BJ (cell line): ENCODE measurements at regions not wholly inside any gene's neighbourhood (a gene's known extent, or its start where the extent isn't known, plus 50 kb on each side); places are given as distances from the start of the nearest gene placed in this dataset.

Source experiments
- CTCF ChIA-PET: fragments of 350-600 bp; formaldehyde crosslinking; extraction: SDS; loops from one replicate; lab custom pipeline; 2021; ENCODE audit warnings: antibody characterized with exemption, inconsistent platforms; lab: Yijun Ruan, JAX
- POLR2A ChIA-PET: fragments of 300-600 bp; sonication (Branson Sonifier 250); formaldehyde crosslinking; extraction: SDS; loops from one replicate; lab custom pipeline; 2021; ENCODE audit warnings: antibody characterized with exemption; lab: Charles Lee
- DNase-seq: peaks from one replicate; pipeline ENCODE4 v3.0.0-alpha.2; 2011; ENCODE audit warnings: low read depth
- H3K27me3 ChIP-seq: 2 replicates; pipeline ENCODE4 v1.6.0; 2011; ENCODE audit warnings: low read length; ENCODE audit not compliant: control insufficient read depth, insufficient read depth
- H3K36me3 ChIP-seq: 2 replicates; pipeline ENCODE4 v1.5.1; 2011; ENCODE audit warnings: low read length; ENCODE audit not compliant: control insufficient read depth, insufficient read depth
- H3K4me3 ChIP-seq: 2 replicates; pipeline ENCODE4 v1.5.1; 2011; ENCODE audit warnings: low read depth, mild to moderate bottlenecking, control low read depth, low read length
- TF ChIP-seq, protein P1 (sequence below): IDR thresholded peaks from 2 replicates; pipeline ENCODE4 v1.5.1; 2011; ENCODE audit warnings: low read depth, mild to moderate bottlenecking, control low read depth, inconsistent platforms, low read length, moderate library complexity; ENCODE audit not compliant: insufficient read depth

DNA sequence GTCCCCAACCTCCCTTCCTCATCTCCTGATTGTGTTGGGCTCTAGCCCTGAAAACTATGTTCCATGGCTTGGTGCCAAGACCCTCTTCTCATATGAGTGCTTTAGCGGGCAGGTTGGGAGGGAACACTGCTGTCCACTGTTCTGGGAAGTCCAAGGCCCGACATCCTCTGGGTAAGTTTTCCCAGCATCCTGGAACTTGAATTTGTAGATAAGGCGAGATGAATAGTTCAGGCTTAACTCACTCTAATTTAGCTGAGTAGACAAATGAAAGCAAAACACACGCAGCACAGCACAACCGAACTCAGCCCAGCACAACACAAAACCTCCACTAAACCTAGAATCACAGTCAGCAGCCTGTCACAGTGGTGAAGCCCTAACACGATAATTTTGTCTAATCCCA, 95.3 kb upstream of the SLC28A3 start:
- ChIA-PET CTCF (no interaction called here), POLR2A (no interaction called here)
- Histone ChIP-seq H3K27me3 (no peaks in the 10 kb centered on the region), H3K36me3 (no peaks in the 10 kb centered on the region), H3K4me3 (no peak overlapping the region)
- DNase-seq = no peak
- TF ChIP-seq, protein P1, sequence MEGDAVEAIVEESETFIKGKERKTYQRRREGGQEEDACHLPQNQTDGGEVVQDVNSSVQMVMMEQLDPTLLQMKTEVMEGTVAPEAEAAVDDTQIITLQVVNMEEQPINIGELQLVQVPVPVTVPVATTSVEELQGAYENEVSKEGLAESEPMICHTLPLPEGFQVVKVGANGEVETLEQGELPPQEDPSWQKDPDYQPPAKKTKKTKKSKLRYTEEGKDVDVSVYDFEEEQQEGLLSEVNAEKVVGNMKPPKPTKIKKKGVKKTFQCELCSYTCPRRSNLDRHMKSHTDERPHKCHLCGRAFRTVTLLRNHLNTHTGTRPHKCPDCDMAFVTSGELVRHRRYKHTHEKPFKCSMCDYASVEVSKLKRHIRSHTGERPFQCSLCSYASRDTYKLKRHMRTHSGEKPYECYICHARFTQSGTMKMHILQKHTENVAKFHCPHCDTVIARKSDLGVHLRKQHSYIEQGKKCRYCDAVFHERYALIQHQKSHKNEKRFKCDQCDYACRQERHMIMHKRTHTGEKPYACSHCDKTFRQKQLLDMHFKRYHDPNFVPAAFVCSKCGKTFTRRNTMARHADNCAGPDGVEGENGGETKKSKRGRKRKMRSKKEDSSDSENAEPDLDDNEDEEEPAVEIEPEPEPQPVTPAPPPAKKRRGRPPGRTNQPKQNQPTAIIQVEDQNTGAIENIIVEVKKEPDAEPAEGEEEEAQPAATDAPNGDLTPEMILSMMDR = no peak

DNA sequence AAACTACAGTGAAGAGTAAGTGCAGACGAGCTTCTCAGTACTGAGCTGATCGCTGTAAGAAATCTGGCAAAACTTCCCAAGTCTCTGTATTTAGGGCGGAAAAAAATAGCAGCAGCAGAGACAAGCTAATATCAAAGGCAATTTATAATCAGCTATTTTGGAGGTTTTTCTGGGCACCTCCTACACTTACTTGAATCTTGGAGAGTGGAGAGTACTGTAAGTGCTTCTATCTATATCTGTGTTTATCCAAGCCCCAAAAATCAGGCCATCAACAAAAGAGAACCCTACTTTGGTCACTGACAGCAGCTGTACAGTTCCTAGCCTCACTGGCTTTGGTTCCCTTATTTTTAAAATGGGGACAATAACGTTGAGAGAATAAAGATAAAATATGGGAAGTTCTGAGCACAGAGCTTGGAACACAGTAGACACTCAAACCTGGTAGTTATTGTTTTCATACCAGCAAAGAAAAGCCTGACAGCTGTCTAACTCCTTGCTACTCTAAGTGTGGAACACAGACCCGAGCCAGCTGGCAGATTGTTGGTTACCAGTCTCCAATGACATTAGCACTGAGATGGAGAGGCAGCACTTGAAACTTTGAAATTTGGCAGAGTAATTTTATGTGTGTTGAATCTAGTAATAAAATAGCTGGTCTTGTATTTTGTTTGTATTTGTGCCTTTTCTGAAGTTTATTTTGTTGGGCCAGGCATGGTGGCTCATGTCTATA, 96.0 kb upstream of the SLC28A3 start:
- Histone ChIP-seq H3K27me3 (no peaks in the 10 kb centered on the region), H3K4me3 (no peak overlapping the region), H3K36me3 (no peaks in the 10 kb centered on the region)
- DNase-seq = no peak
- ChIA-PET CTCF (no interaction called here), POLR2A (no interaction called here)
- TF ChIP-seq, protein P1 = no peak

DNA sequence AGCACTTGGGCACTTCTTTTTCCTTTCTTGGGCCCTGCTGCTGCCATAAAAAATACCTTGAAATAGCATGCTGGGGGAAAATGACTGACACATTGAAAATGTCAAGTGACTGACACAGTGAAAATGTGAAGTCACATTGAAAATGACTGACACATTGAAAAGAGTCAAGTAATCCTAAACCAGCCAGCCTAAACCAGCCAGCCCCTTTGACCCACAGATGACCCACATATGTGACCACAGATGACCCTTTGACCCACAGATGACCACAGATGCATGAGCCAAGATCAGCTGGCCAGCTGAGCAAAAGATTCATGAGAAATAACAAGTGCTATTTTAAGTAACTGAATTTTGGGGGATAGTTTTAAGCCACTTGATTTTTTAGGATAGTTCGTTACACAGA, 97.8 kb upstream of the SLC28A3 start:
- no peak for DNase-seq

DNA sequence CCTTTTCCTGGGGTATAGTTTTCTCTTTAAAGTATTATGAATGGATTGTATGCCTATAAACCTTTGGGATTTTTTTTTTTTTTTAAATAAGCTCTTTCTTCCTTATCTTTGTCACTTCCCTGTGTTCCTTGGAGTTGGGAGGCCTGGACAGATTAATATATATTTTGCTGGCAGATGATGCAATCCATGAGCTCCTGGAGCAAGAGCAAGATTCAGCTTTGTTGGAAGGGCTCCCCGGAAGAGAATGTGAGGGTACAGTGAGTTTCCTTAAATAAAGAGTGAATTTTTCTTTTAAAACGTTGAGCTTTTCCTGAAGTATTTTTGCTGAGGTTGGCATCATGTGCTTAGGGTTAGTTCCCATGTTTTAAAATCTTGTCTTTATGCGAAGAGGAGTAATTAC, 98.7 kb upstream of the SLC28A3 start:
- Histone ChIP-seq H3K4me3 (no peak overlapping the region), H3K36me3 (no peaks in the 10 kb centered on the region), H3K27me3 (no peaks in the 10 kb centered on the region)
- TF ChIP-seq, protein P1 = no peak
- CTCF ChIA-PET = interaction anchor here (0.6 kb wide), 1 partner anchor 8 kb away, joined by 3 read pairs; no protein-coding TSS in a partner anchor
- DNase-seq = no peak
- POLR2A ChIA-PET = interaction anchor here (0.7 kb wide), 1 partner anchor 159 kb away, joined by 5 read pairs; no protein-coding TSS in a partner anchor

More for the DNA sequence above, 97.8 kb upstream of the SLC28A3 start:
- ChIA-PET CTCF (no interaction called here), POLR2A (no interaction called here)
- no peaks in the 10 kb centered on the region for H3K27me3 ChIP-seq
- no peak overlapping the region for H3K4me3 ChIP-seq
- no peaks in the 10 kb centered on the region for H3K36me3 ChIP-seq
- TF ChIP-seq, protein P1 = no peak

DNA sequence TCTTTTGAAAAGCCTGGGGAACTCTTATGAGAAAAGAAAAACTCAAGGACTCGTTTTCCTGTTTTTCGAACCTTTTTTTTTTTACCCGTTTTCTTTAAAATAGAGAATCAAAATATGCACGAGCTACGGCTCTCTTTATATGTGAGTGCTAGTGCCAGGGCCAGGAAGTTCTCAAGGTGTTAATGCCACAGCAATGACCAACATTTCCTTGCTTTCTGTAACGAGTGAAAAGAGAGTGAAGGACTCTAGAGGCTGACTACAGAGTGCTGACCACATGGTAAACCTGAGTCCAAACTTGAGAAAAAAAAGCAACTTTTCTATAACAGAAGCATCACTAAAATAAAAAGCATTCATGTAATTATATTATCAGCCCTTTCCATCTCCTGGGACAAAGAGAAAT, 102.2 kb upstream of the SLC28A3 start:
- CTCF ChIA-PET = no interaction called here
- H3K36me3 ChIP-seq = no peaks in the 10 kb centered on the region
- POLR2A ChIA-PET = no interaction called here

More for the DNA sequence above, 102.2 kb upstream of the SLC28A3 start:
- no peak for DNase-seq
- Histone ChIP-seq H3K4me3 (no peak overlapping the region), H3K27me3 (no peaks in the 10 kb centered on the region)
- TF ChIP-seq, protein P1 = no peak
